GM12878 (cell line): ENCODE measurements at regions not wholly inside any gene's neighbourhood (a gene's known extent, or its start where the extent isn't known, plus 50 kb on each side); places are given as distances from the start of the nearest gene placed in this dataset.

Experiments
- ATAC-seq: fragments of 200-7000 bp; cut with Tn5 transposase; 3 replicates; pipeline ENCODE4 v1.9.1; 2020; ENCODE audit warnings: mild to moderate bottlenecking, moderate library complexity
- BruUV-seq: library from RNA; stranded (reverse); fragments of 400-500 nt; replicated peaks from 2 replicates; lab custom pipeline; 2021; lab: Mats Ljungman, UMichigan
- CTCF ChIA-PET: fragments of 300-600 bp; sonication (Branson Sonifier 250); formaldehyde crosslinking; extraction: SDS; loops from one replicate; lab custom pipeline; 2021; ENCODE audit warnings: inconsistent platforms; lab: Yijun Ruan, JAX
- POLR2A ChIA-PET: fragments of 350-600 bp; formaldehyde crosslinking; extraction: SDS; loops from one replicate; lab custom pipeline; 2021; ENCODE audit warnings: inconsistent platforms; lab: Charles Lee
- RAD21 ChIA-PET: fragments of 300-600 bp; sonication (Branson Sonifier 250); formaldehyde crosslinking; loops from one replicate; lab custom pipeline; 2023; ENCODE audit warnings: antibody characterized with exemption; ENCODE audit not compliant: unreplicated experiment; lab: Charles Lee
- SMC1A ChIA-PET: fragments of 300-600 bp; sonication (Branson Sonifier 250); formaldehyde crosslinking; loops from one replicate; lab custom pipeline; 2023; ENCODE audit not compliant: unreplicated experiment, uncharacterized antibody; lab: Charles Lee
- DNase-seq: peaks from one replicate; pipeline ENCODE4 v3.0.0-alpha.2; 2011; ENCODE audit warnings: low read depth, low spot score
- FAIRE-seq: peaks from 3 replicates; lab custom pipeline; 2011; peaks lifted over from hg19 to GRCh38; lab: Jason Lieb, UNC
- H2AFZ ChIP-seq: 2 replicates; pipeline ENCODE4 v1.6.0; 2011; ENCODE audit warnings: low read depth, low read length, control low read depth; ENCODE audit not compliant: control insufficient read depth
- H3K27ac ChIP-seq: 2 replicates; pipeline ENCODE4 v1.5.1; 2011; ENCODE audit warnings: control low read depth; ENCODE audit not compliant: control insufficient read depth, insufficient read depth
- H3K27me3 ChIP-seq, 2 experiments: replicated peaks in 1 of 2; 2 replicates each; pipeline versions ENCODE4 v1.6.0 to v1.6.1; 2011; ENCODE audit warnings: low read length in 1 of 2; ENCODE audit not compliant: control insufficient read depth in 2 of 2, insufficient read depth in 2 of 2
- H3K36me3 ChIP-seq, 2 experiments: 2 replicates each; pipeline ENCODE4 v1.5.1; 2011; ENCODE audit warnings: low read length in 1 of 2; ENCODE audit not compliant: control insufficient read depth in 2 of 2, insufficient read depth in 2 of 2
- H3K4me1 ChIP-seq: 2 replicates; pipeline ENCODE4 v1.6.1; 2011; ENCODE audit warnings: mild to moderate bottlenecking, low read length, moderate library complexity, mixed read lengths; ENCODE audit not compliant: control insufficient read depth, insufficient read depth
- H3K4me2 ChIP-seq: 2 replicates; pipeline ENCODE4 v1.6.0; 2011; ENCODE audit warnings: control low read depth; ENCODE audit not compliant: control insufficient read depth, insufficient read depth
- H3K4me3 ChIP-seq: fragments of 200-600 bp; sonication (generic); 2 replicates; pipeline ENCODE4 v1.5.1; 2016
- H3K79me2 ChIP-seq: 2 replicates; pipeline ENCODE4 v1.6.0; 2011; ENCODE audit warnings: low read length; ENCODE audit not compliant: control insufficient read depth, insufficient read depth
- H3K9ac ChIP-seq: 2 replicates; pipeline ENCODE4 v1.8.0; 2011; ENCODE audit warnings: low read length, control low read depth, mixed read lengths; ENCODE audit not compliant: control insufficient read depth, insufficient read depth
- H3K9me3 ChIP-seq: replicated peaks from 3 replicates; pipeline ENCODE4 v1.5.1; 2011; ENCODE audit warnings: mild to moderate bottlenecking, low read length; ENCODE audit not compliant: control insufficient read depth, insufficient read depth
- H4K20me1 ChIP-seq: 2 replicates; pipeline ENCODE4 v1.6.0; 2011; ENCODE audit not compliant: control insufficient read depth, insufficient read depth
- CHD1 ChIP-seq: IDR thresholded peaks from 2 replicates; pipeline ENCODE4 v1.6.1; 2012; ENCODE audit warnings: low read depth, low read length, improper control_type of control experiment
- MEF2A ChIP-seq: IDR thresholded peaks from 2 replicates; pipeline ENCODE4 v1.6.1; 2011; ENCODE audit warnings: low read depth, mild to moderate bottlenecking, low read length, moderate library complexity; ENCODE audit not compliant: insufficient read depth
- MEF2B ChIP-seq: fragments of 450-650 bp; IDR thresholded peaks from 2 replicates; pipeline ENCODE4 v1.6.1; 2018; ENCODE audit warnings: mild to moderate bottlenecking, moderate library complexity; ENCODE audit not compliant: partially characterized antibody, poor library complexity, severe bottlenecking
- MTA3 ChIP-seq: IDR thresholded peaks from 2 replicates; pipeline ENCODE4 v1.6.1; 2012; ENCODE audit warnings: low read length, inconsistent platforms, borderline replicate concordance
- WRNIP1 ChIP-seq: IDR thresholded peaks from 2 replicates; pipeline ENCODE4 v1.6.1; 2011; ENCODE audit warnings: low read depth, low read length, improper control_type of control experiment, borderline replicate concordance
- ZBED1 ChIP-seq: IDR thresholded peaks from 2 replicates; pipeline ENCODE4 v1.6.1; 2016; ENCODE audit warnings: borderline replicate concordance
- ZNF24 ChIP-seq: fragments of 450-650 bp; IDR thresholded peaks from 2 replicates; pipeline ENCODE4 v1.6.1; 2017; ENCODE audit warnings: antibody characterized with exemption, mild to moderate bottlenecking
- in situ Hi-C: fragments of 300-500 bp; cut with MboI; formaldehyde crosslinking; loops from 9 replicates; pipeline ENCODE4 v1.14.3; 2018; ENCODE audit warnings: mixed read lengths
- intact Hi-C: fragments of 100-400 bp; cut with micrococcal nuclease; formaldehyde crosslinking; loops from one replicate; pipeline ENCODE4 v1.14.2; 2022; ENCODE audit not compliant: unreplicated experiment
- TF ChIP-seq, protein P1 (sequence below): fragments of 450-650 bp; IDR thresholded peaks from 2 replicates; pipeline ENCODE4 v1.6.1; 2016; ENCODE audit warnings: mild to moderate bottlenecking, moderate library complexity, borderline replicate concordance

DNA sequence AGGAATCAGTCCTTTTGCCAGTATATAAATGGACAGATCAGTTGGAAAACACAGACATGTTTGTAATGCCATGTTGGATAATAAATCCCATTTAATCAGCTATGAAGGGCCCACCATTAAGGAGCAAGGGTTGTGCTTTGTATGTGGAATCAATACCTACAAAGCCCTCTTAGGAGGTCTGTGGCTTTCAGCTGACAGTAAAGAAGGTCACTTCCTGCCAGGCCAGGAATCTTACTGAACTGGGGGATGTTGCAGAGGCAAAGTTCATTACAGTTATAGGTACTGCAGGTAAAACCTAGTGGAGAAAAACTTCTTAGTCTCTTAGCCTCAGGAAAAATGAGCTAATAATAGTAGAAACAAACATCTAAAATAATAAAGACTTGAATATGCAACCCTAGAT, 129.5 kb downstream of the FAM76B start:
- FAIRE-seq (no peak), ATAC-seq (peak; percentile 43), DNase-seq (no peak)
- H3K4me2 ChIP-seq = no peak overlapping the region
- POLR2A ChIA-PET = no interaction called here
- intact Hi-C loops (no loop called here), in situ Hi-C loops (no loop called here)
- TF ChIP-seq MEF2A = no peak
- TF ChIP-seq ZBED1 = no peak
- no peak for TF ChIP-seq MEF2B
- no peak for TF ChIP-seq MTA3
- no peak for TF ChIP-seq CHD1
- TF ChIP-seq WRNIP1 = no peak
- TF ChIP-seq ZNF24 = no peak
- TF ChIP-seq, protein P1, sequence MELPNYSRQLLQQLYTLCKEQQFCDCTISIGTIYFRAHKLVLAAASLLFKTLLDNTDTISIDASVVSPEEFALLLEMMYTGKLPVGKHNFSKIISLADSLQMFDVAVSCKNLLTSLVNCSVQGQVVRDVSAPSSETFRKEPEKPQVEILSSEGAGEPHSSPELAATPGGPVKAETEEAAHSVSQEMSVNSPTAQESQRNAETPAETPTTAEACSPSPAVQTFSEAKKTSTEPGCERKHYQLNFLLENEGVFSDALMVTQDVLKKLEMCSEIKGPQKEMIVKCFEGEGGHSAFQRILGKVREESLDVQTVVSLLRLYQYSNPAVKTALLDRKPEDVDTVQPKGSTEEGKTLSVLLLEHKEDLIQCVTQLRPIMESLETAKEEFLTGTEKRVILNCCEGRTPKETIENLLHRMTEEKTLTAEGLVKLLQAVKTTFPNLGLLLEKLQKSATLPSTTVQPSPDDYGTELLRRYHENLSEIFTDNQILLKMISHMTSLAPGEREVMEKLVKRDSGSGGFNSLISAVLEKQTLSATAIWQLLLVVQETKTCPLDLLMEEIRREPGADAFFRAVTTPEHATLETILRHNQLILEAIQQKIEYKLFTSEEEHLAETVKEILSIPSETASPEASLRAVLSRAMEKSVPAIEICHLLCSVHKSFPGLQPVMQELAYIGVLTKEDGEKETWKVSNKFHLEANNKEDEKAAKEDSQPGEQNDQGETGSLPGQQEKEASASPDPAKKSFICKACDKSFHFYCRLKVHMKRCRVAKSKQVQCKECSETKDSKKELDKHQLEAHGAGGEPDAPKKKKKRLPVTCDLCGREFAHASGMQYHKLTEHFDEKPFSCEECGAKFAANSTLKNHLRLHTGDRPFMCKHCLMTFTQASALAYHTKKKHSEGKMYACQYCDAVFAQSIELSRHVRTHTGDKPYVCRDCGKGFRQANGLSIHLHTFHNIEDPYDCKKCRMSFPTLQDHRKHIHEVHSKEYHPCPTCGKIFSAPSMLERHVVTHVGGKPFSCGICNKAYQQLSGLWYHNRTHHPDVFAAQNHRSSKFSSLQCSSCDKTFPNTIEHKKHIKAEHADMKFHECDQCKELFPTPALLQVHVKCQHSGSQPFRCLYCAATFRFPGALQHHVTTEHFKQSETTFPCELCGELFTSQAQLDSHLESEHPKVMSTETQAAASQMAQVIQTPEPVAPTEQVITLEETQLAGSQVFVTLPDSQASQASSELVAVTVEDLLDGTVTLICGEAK = no peak
- CTCF ChIA-PET = interaction anchor here (1.2 to 2.5 kb wide), 3 partner anchors 18 to 505 kb away, joined by 3 to 11 read pairs (median 3); no protein-coding TSS in a partner anchor
- RAD21 ChIA-PET = interaction anchor here (1.1 to 1.9 kb wide), 4 partner anchors 40 to 427 kb away, joined by 4 to 10 read pairs (median 4); no protein-coding TSS in a partner anchor
- H3K9ac ChIP-seq = no peak overlapping the region
- no peaks in the 10 kb centered on the region for H3K36me3 ChIP-seq
- no peak overlapping the region for H3K4me3 ChIP-seq
- SMC1A ChIA-PET = interaction anchor here (0.9 to 2.7 kb wide), 12 partner anchors 10 to 405 kb away, joined by 3 to 14 read pairs (median 4); no protein-coding TSS in a partner anchor
- H4K20me1 ChIP-seq = no peaks in the 10 kb centered on the region
- no peak overlapping the region for H3K27ac ChIP-seq
- no peaks in the 10 kb centered on the region for H3K79me2 ChIP-seq
- no peaks in the 10 kb centered on the region for H3K4me1 ChIP-seq
- BruUV-seq = no TSS peak
- H2AFZ ChIP-seq = no peak overlapping the region
- H3K27me3 ChIP-seq = no peaks in the 10 kb centered on the region
- H3K9me3 ChIP-seq = no peaks in the 10 kb centered on the region
